ENCODE measurements at regions not wholly inside any gene's neighbourhood (a gene's known extent, or its start where the extent isn't known, plus 50 kb on each side); places are given as distances from the start of the nearest gene placed in this dataset.

GRCh38 chr16:5863071-5863606 lies 765.5 kb upstream of the EEF2KMT start:
- DNase-seq = no peak

- DNase-seq = no peak
Observed at GRCh38 chr16:5862103-5862840, 764.7 kb upstream of the EEF2KMT start.

- no peak for DNase-seq
Observed at GRCh38 chr16:5861241-5861640, 763.6 kb upstream of the EEF2KMT start.

- no peak for DNase-seq
Observed at GRCh38 chr16:5858180-5858579, 760.6 kb upstream of the EEF2KMT start.

GRCh38 chr16:5854027-5854426 lies 756.4 kb upstream of the EEF2KMT start:
- no peak for DNase-seq

- DNase-seq = no peak
Observed at GRCh38 chr16:5852151-5852550, 754.6 kb upstream of the EEF2KMT start.

- no peak for DNase-seq
Observed at GRCh38 chr16:5851393-5851982, 753.9 kb upstream of the EEF2KMT start.

GRCh38 chr16:5850632-5851392 lies 753.2 kb upstream of the EEF2KMT start:
- DNase-seq = no peak

GRCh38 chr16:5845046-5845445 lies 747.5 kb upstream of the EEF2KMT start:
- no peak for DNase-seq

- no peak for DNase-seq
Observed at GRCh38 chr16:5841974-5842373, 744.4 kb upstream of the EEF2KMT start.

GRCh38 chr16:5838725-5839124 lies 741.1 kb upstream of the EEF2KMT start:
- DNase-seq = no peak

GRCh38 chr16:5838071-5838470 lies 740.5 kb upstream of the EEF2KMT start:
- DNase-seq = no peak

- no peak for DNase-seq
Observed at GRCh38 chr16:5837007-5837670, 739.5 kb upstream of the EEF2KMT start.

GRCh38 chr16:5835876-5836275 lies 738.3 kb upstream of the EEF2KMT start:
- DNase-seq = no peak

GRCh38 chr16:5826332-5826731 lies 728.7 kb upstream of the EEF2KMT start:
- no peak for DNase-seq

GRCh38 chr16:5820472-5820871 lies 722.9 kb upstream of the EEF2KMT start:
- DNase-seq = no peak

- DNase-seq = no peak
Observed at GRCh38 chr16:5815570-5816237, 718.1 kb upstream of the EEF2KMT start.

- no peak for DNase-seq
Observed at GRCh38 chr16:5801396-5801795, 703.8 kb upstream of the EEF2KMT start.

- DNase-seq = no peak
Observed at GRCh38 chr16:5793556-5793955, 696.0 kb upstream of the EEF2KMT start.

- no peak for DNase-seq
Observed at GRCh38 chr16:5791011-5791657, 693.5 kb upstream of the EEF2KMT start.

GRCh38 chr16:5790512-5790911 lies 692.9 kb upstream of the EEF2KMT start:
- no peak for DNase-seq

- no peak for DNase-seq
Observed at GRCh38 chr16:5789033-5789432, 691.4 kb upstream of the EEF2KMT start.

All from NCI-H2227 treated with DMSO at 0.1 percent for 48 hours (cell line).